GM19395 (cell line): ENCODE measurements at regions not wholly inside any gene's neighbourhood (a gene's known extent, or its start where the extent isn't known, plus 50 kb on each side); places are given as distances from the start of the nearest gene placed in this dataset.

Source experiments
- ATAC-seq: cut with Tn5 transposase; IDR thresholded peaks from one replicate; pipeline ENCODE4 v1.9.1; 2021; ENCODE audit warnings: mild to moderate bottlenecking, moderate library complexity; ENCODE audit not compliant: unreplicated experiment

GRCh38 chr13:73720216-73720840 is 413.9 kb downstream of the KLF12 start:
- ATAC-seq, result no peak

- ATAC-seq, result no peak
These were observed 416.0 kb downstream of the KLF12 start for GRCh38 chr13:73718246-73718645.

- no peak for ATAC-seq
These were observed 416.6 kb downstream of the KLF12 start for GRCh38 chr13:73717632-73718031.

- peak; percentile 75 for ATAC-seq
These were observed 418.2 kb downstream of the KLF12 start for GRCh38 chr13:73715911-73716510.

GRCh38 chr13:73715114-73715910 is 418.9 kb downstream of the KLF12 start:
- ATAC-seq, result peak; percentile 97

- ATAC-seq, result no peak
These were observed 419.7 kb downstream of the KLF12 start for GRCh38 chr13:73714522-73714921.

GRCh38 chr13:73708393-73708985 is 425.7 kb downstream of the KLF12 start:
- ATAC-seq, result peak; percentile 87

GRCh38 chr13:73704587-73704986 is 429.6 kb downstream of the KLF12 start:
- no peak for ATAC-seq

- ATAC-seq, result no peak
These were observed 430.6 kb downstream of the KLF12 start for GRCh38 chr13:73703606-73704005.

- ATAC-seq, result peak; percentile 92
These were observed 431.7 kb downstream of the KLF12 start for GRCh38 chr13:73702419-73703071.

GRCh38 chr13:73701160-73701559 is 433.0 kb downstream of the KLF12 start:
- no peak for ATAC-seq

GRCh38 chr13:73698859-73699258 is 435.3 kb downstream of the KLF12 start:
- no peak for ATAC-seq

GRCh38 chr13:73697166-73697565 is 437.0 kb downstream of the KLF12 start:
- ATAC-seq, result no peak

- ATAC-seq, result no peak
These were observed 437.5 kb downstream of the KLF12 start for GRCh38 chr13:73696713-73697112.

- ATAC-seq, result no peak
These were observed 437.9 kb downstream of the KLF12 start for GRCh38 chr13:73696271-73696670.

- ATAC-seq, result no peak
These were observed 438.9 kb downstream of the KLF12 start for GRCh38 chr13:73695325-73695724.

GRCh38 chr13:73693215-73693614 is 441.0 kb downstream of the KLF12 start:
- no peak for ATAC-seq

GRCh38 chr13:73691891-73692290 is 442.3 kb downstream of the KLF12 start:
- ATAC-seq, result no peak

GRCh38 chr13:73687929-73688328 is 446.3 kb downstream of the KLF12 start:
- no peak for ATAC-seq

GRCh38 chr13:73687087-73687486 is 447.1 kb downstream of the KLF12 start:
- ATAC-seq, result no peak

GRCh38 chr13:73684750-73685149 is 449.5 kb downstream of the KLF12 start:
- no peak for ATAC-seq
